Germinal center (tissue), 1 donor: ENCODE measurements at regions not wholly inside any gene's neighbourhood (a gene's known extent, or its start where the extent isn't known, plus 50 kb on each side); places are given as distances from the start of the nearest gene placed in this dataset.
"Not testable (repeated sequence)": the region's sequence is repeated elsewhere in the genome, so short reads cannot be mapped to it uniquely, and the experiment has no call there.

Experiments
- DNase-seq: peaks from one replicate; pipeline ENCODE4 v3.0.0; 2012; ENCODE audit warnings: mixed read lengths, low spot score

DNA sequence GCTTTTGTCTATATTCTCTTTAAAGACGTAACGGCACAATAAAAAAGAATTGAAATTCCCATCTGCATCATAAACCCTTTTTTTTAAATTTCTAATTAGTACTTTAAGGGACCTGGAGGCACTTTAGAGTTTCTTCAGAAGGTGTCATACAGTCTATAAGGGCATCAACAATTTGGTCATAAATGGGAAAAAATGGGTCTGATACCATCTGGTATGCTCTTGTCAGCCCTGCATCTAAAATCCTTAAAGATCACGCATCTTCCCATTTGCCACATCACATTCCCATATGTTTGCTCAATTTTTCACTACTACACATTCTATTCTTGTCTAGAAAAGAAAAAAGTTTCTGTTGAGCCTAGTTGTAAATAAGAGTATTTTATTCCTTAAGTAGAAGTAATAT is 53.8 kb downstream of the COX7C start:
- DNase-seq, result no peak

DNA sequence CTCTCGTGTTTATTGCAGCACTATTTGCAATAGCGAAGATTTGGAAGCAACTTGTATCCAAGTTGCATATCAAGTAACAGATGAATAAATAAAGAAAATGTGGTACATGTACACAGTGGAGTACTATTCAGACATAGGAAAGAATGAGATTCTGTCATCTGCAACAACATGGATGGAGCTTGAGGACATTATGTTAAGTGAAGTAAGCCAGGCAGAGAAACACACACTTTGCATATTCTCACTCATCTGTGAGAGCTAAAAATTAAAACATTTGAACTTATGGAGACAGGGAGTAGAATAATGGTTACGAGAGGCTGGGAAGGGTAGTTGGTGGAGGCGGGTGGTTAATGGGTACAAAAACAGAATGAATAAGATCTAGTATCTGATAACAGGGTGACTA is 56.3 kb downstream of the COX7C start:
- no peak for DNase-seq

- DNase-seq, result no peak
These were observed 57.6 kb downstream of the COX7C start for GRCh38 chr5:86675311-86675710.

DNA sequence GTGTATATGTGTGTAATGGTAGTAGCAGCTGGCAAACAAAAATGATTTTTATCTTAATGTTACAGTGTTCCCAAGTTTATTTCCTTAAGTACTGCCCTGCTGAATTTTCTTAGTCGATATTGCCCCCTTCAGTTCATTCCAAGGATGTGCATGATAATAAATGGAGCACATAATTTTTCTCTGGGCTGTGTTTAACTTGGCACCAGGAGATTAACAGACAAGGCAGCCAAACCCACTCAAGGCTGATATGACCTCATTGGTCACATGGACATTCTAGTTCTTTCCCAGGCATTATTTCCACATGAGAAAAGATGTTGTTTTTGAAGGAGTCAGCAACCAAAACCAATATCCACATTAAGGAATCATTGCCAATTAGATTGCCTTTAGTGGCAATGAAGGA is 61.8 kb downstream of the COX7C start:
- peak; percentile 11 for DNase-seq

GRCh38 chr5:86679949-86680348 is 62.2 kb downstream of the COX7C start:
- DNase-seq, result no peak

- DNase-seq, result no peak
These were observed 66.5 kb downstream of the COX7C start for GRCh38 chr5:86684222-86684621.

GRCh38 chr5:86686046-86686445 is 68.3 kb downstream of the COX7C start:
- DNase-seq, result no peak

GRCh38 chr5:86688406-86688805 is 70.7 kb downstream of the COX7C start:
- DNase-seq, result no peak

- DNase-seq, result no peak
These were observed 71.5 kb downstream of the COX7C start for GRCh38 chr5:86689103-86689729.

DNA sequence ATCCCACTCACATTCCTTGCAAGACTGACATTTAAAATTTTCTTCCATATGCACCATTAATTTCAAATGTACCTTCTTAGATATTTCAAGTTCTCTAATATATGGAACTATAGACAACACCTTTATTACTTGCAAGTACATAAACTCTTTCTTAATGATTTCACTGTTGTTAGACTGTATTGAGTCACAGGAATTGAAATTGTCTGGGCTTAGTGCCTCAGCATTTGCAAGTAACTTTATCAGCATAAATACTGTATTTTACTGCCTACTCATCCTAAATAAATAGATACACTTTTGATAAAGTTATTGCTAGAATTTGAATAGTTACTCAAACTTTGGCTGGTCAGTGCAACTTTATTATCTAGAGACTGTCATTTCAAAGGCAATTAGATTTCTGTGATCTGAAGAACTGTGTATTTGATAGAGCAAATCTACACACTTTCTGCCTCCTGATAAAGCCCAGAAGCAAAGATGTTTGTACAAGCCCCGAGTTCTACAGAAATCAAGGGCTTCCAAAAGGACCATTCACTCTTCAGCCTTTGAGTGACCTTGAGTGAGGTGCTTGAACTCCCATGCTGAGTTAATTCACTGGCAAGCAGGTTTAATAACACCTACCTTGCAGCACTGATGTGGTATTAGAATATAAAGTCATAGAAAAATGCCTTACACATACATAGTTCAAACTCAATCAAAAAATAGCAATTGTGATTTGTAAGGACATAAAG is 91.6 kb downstream of the COX7C start:
- DNase-seq, result no peak

- no peak for DNase-seq
These were observed 98.4 kb downstream of the COX7C start for GRCh38 chr5:86716121-86716520.

GRCh38 chr5:86731319-86732117 is 113.8 kb downstream of the COX7C start:
- DNase-seq, result not testable (repeated sequence)

- no peak for DNase-seq
These were observed 117.6 kb downstream of the COX7C start for GRCh38 chr5:86735370-86735769.

GRCh38 chr5:86737579-86737978 is 119.8 kb downstream of the COX7C start:
- no peak for DNase-seq

- no peak for DNase-seq
These were observed 130.9 kb downstream of the COX7C start for GRCh38 chr5:86748538-86749105.

GRCh38 chr5:86749841-86750240 is 132.1 kb downstream of the COX7C start:
- no peak for DNase-seq

GRCh38 chr5:86756839-86757238 is 139.1 kb downstream of the COX7C start:
- DNase-seq, result no peak

DNA sequence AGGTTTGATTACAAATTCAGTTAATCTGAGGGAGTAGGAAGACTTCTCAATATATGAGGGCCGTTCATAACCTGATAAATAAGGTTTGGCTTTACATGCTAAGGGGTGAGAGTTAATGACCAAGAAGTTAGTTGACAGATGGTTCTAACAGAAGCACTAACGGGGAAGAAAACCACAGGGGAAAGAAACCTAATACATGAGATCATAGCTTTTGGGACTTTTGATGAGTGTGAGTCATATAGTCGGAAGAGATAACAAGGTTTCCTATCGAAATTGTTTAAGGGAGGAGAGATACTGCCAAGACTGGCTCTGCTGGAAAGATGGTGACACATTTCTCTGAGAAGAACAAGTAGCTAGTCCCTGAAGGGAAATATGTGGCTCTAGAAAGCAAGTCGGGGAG is 140.1 kb downstream of the COX7C start:
- DNase-seq, result no peak

GRCh38 chr5:86760661-86761060 is 142.9 kb downstream of the COX7C start:
- DNase-seq, result no peak

GRCh38 chr5:86763929-86764328 is 146.2 kb downstream of the COX7C start:
- DNase-seq, result no peak

DNA sequence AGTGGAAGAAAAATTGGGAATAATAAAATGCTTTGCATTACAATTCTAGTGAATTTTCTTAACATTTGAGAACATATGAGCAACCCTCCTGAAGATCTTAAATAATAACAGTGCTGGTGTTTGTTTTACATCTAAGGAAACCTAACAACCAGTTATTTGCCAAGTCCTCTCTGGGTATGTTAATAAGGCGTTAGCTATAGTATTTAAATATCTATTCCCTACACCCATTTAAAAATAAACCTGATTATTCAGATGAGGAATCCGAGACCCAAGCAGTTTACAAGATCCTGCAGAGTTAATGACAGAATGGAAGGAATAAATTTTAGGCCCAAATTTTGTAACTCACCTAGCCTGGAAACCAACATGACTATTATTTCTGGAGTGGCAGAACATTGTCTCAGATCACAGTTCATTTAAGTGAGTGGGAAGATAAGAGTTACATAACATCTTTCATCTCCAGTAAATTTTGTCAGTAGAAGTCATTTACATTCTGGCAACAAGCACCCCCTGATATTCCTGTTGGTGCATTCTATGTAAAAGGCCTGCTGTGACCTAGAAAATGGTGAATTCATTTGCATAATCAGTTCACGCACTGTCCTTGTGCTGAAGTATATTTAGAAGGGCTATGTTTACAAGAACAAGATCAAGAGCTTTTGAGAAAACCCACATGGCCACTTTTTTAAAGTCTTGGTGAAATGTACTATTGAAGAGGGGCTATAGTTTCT is 148.2 kb downstream of the COX7C start:
- DNase-seq, result no peak

DNA sequence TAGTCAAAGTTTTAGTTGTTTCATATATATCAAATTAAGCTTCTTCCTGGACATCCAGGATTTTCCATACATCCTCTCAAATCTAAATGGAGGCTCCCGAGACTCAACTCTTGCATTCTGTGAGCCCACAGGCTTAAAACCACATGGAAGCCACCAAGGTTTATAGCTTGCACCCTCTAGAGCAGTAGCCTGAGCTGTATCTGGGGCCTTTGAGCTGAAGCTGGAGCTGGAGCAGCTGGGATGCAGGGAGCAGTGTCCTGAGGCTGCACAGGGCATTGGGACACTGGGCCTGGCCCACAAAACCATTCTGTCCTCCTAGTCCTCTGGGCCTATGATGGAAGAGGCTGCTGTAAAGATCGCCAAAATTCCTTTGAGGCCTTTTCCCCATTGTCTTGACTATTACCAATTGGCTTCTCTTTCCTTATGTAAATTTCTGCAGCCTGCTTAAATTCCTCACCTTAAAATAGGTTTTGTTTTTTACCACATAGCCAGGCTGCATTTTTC is 151.0 kb downstream of the COX7C start:
- DNase-seq, result no peak
